Mucosa of rectum (tissue), 2 donors: ENCODE measurements at regions not wholly inside any gene's neighbourhood (a gene's known extent, or its start where the extent isn't known, plus 50 kb on each side); places are given as distances from the start of the nearest gene placed in this dataset.
A peak's percentile ranks its signal among the peaks of the same experiment; 100 is the strongest.

Source experiments
- H3K27ac ChIP-seq, 2 donors: one replicate each; pipeline ENCODE4 v1.7.0; 2013; ENCODE audit warnings: inconsistent platforms in 2 of 2, low read depth in 2 of 2, low read length in 2 of 2
- H3K27me3 ChIP-seq, 2 donors: one replicate each; pipeline ENCODE4 v1.7.0; 2013; ENCODE audit warnings: low read length in 2 of 2; ENCODE audit not compliant: control insufficient read depth in 2 of 2, insufficient read depth in 2 of 2
- H3K36me3 ChIP-seq, 2 donors: one replicate each; pipeline ENCODE4 v1.7.0; 2013; ENCODE audit warnings: low read length in 2 of 2; ENCODE audit not compliant: control insufficient read depth in 2 of 2, insufficient read depth in 2 of 2
- H3K4me1 ChIP-seq, 2 donors: one replicate each; pipeline ENCODE4 v1.7.0; 2013; ENCODE audit warnings: low read length in 2 of 2, mild to moderate bottlenecking in 1 of 2; ENCODE audit not compliant: control insufficient read depth in 2 of 2, insufficient read depth in 2 of 2
- H3K4me3 ChIP-seq, 2 donors: one replicate each; pipeline ENCODE4 v1.7.0; 2013; ENCODE audit warnings: low read length in 2 of 2
- H3K9ac ChIP-seq, 2 donors: one replicate each; pipeline ENCODE4 v1.7.0; 2013; ENCODE audit warnings: low read length in 2 of 2, low read depth in 1 of 2, mild to moderate bottlenecking in 1 of 2
- H3K9me3 ChIP-seq, 2 donors: one replicate each; pipeline ENCODE4 v1.7.0; 2013; ENCODE audit warnings: low read length in 2 of 2; ENCODE audit not compliant: control insufficient read depth in 2 of 2
- donor health status: healthy.
- donor health status: Normal muscosa, but diverticular disease.

DNA sequence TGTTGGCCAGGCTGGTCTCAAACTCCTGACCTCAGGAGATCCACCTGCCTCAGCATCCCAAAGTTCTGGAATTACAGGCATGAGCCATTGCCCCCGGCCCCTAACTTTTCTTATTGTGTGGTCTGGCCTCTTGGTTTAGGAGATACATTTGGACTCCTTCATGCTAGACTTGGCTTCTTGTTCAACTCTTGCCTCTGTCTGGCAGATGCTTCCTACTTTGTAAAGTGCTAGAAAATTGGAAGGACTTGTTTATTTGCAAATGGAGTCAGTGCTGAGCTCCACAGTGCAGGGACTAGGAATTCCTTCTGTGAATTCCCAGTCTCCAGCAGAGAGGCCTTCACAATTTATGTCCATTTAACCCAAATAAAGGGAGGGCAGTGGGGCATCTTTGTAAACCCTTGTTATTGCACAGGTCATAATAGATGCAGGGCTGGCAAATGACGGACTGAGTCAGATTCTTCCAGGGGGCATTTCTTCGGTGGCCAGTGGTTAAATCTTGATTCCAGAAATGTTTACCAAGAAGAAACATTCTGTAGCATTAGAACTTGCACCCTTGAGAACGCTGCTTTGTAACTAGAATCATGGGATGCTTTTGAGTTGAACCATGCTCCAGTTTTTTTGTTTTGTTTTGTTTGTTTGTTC is 73.8 kb upstream of the TBX3 start:
- H3K36me3 ChIP-seq: no peaks in the 10 kb centered on the region
- H3K4me3 ChIP-seq: no peak overlapping the region
- no peak overlapping the region for H3K9ac ChIP-seq
- no peak overlapping the region for H3K27ac ChIP-seq
- no peaks in the 10 kb centered on the region for H3K27me3 ChIP-seq
- H3K4me1 ChIP-seq: no peaks in the 10 kb centered on the region
- no peaks in the 10 kb centered on the region for H3K9me3 ChIP-seq

DNA sequence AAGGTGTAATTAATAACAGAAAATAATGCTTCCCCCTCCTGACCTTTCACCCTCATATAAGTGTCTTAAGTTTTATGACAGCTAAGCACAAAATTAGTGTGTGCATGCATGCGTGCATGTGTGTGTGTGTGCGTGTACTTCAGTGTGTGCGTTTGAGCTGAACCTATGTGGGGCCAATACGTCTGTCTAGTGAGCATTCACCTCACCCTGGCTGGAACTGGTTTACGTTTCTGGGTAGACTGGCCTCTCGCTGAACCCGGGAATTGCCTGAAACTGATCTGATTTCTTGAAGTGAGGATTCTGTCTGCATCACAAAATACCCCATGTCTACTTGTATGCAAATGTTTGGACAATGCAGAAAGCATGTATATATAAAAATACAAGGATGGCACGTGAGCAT is 68.2 kb upstream of the TBX3 start:
- Histone ChIP-seq H3K4me3 (no peak overlapping the region), H3K27me3 (no peaks in the 10 kb centered on the region), H3K4me1 (no peaks in the 10 kb centered on the region), H3K9me3 (no peaks in the 10 kb centered on the region), H3K9ac (no peak overlapping the region), H3K27ac (no peak overlapping the region), H3K36me3 (no peaks in the 10 kb centered on the region)

DNA sequence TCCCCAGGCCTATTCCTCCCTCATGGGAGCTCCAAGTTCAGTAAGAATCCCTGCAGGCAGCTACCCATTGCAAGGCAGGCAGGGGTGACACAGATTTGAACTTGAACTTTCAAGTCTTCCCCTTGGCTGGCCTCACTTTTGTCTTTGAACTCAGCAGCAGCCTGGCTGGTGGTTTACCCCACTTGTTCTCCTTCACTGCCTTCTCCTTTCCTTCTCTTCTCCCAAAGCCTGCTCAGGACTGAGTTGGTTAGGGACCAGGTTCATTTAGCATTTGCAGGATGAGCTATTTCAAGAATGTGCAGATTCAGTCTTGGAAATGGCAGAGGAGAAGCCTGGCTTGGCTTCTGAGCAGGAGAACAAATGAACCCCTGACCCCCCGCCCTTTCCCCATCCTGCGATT is 67.7 kb upstream of the TBX3 start:
- Histone ChIP-seq H3K27ac (no peak overlapping the region), H3K4me3 (no peak overlapping the region), H3K4me1 (no peaks in the 10 kb centered on the region), H3K9ac (no peak overlapping the region), H3K9me3 (no peaks in the 10 kb centered on the region), H3K36me3 (no peaks in the 10 kb centered on the region), H3K27me3 (no peaks in the 10 kb centered on the region)

DNA sequence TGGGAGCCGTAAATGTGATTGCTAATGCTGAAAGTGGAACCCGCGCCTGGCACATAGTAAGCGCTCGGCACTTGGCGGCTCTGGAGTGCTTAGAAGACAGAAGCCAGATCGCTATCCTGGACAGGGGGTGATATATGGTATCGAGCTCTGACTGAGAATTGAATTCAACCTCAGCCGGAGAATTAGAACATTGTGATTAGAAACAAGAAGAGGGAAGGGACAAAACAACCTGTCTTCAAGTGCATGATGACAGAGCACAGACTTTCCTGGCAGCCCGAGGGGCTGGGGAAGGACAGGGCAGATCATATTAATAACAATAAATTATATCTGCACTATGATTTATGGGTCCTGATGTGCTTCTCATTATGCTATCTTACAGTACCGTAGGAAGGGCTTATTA is 66.9 kb upstream of the TBX3 start:
- H3K27ac ChIP-seq: no peak overlapping the region
- H3K36me3 ChIP-seq: no peaks in the 10 kb centered on the region
- no peak overlapping the region for H3K9ac ChIP-seq
- no peaks in the 10 kb centered on the region for H3K4me1 ChIP-seq
- H3K9me3 ChIP-seq: no peaks in the 10 kb centered on the region
- H3K27me3 ChIP-seq: no peaks in the 10 kb centered on the region
- H3K4me3 ChIP-seq: no peak overlapping the region

DNA sequence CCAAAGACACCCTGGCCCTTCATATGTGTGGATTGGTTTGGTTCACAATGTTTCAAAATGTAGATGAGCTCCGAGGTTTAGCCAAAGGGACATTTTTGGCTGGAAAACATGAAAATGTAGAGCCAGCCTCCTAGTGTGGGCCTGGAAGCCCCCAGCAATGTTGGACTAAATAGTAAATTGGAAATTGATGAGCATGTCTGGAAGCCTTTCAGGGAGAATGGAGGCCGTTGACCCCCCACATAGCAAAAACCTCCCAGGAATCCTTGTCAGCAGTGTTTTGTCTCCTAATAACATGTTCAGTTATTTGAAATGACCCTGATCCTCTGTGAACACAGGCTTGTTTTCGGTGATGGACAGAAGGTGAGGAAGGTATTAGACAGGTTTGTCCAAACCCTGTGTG is 65.1 kb upstream of the TBX3 start:
- Histone ChIP-seq H3K4me1 (no peaks in the 10 kb centered on the region), H3K9me3 (no peaks in the 10 kb centered on the region), H3K9ac (no peak overlapping the region)

DNA sequence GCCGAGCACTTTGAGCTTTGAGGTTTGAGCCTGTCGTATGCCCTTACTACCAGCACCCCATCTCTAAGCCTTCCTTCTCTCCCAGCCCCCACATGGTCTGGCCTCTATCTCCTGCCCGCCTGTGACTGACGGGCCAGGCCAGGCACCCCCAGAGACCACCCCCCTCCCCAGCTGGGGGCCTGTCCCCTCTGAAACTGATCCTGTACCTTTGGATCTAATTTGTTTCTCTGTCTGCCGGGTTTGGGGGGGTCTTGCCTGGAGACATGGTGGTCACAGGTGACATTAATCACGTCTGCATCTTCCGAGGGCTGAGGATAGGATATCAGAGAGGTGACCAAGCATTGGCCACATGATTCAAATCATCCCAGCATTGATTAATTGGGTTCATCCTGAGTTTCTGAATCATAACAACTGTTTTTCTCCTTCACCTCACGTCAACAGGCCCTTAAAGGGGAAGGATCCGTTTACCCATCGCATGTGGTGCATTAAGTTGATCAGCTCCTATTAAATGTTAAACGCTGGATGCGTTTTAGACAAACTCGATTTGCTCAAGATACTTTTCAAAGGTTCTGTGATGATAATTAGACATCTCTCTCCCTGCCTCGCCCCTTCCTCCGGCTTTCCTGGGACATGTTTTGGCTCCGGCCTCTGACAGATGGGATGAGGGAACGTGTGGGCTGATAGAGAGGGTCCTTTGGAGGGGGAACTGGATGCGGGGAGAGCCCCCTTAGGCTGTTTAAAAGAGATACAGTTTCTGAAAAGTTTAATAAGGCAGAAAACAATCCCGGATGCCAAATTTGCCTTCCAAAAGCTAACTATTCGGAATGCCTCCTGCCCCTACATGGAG is 63.3 kb upstream of the TBX3 start:
- Histone ChIP-seq H3K9ac (no peak overlapping the region), H3K4me3 (no peak overlapping the region), H3K36me3 (no peaks in the 10 kb centered on the region), H3K4me1 (no peaks in the 10 kb centered on the region), H3K27me3 (no peaks in the 10 kb centered on the region), H3K9me3 (no peaks in the 10 kb centered on the region), H3K27ac (peak overlapping the region in 1 of 2 donors; percentile 32)

More for the DNA sequence above, 65.1 kb upstream of the TBX3 start:
- Histone ChIP-seq H3K27ac (no peak overlapping the region), H3K27me3 (no peaks in the 10 kb centered on the region), H3K36me3 (no peaks in the 10 kb centered on the region), H3K4me3 (no peak overlapping the region)

DNA sequence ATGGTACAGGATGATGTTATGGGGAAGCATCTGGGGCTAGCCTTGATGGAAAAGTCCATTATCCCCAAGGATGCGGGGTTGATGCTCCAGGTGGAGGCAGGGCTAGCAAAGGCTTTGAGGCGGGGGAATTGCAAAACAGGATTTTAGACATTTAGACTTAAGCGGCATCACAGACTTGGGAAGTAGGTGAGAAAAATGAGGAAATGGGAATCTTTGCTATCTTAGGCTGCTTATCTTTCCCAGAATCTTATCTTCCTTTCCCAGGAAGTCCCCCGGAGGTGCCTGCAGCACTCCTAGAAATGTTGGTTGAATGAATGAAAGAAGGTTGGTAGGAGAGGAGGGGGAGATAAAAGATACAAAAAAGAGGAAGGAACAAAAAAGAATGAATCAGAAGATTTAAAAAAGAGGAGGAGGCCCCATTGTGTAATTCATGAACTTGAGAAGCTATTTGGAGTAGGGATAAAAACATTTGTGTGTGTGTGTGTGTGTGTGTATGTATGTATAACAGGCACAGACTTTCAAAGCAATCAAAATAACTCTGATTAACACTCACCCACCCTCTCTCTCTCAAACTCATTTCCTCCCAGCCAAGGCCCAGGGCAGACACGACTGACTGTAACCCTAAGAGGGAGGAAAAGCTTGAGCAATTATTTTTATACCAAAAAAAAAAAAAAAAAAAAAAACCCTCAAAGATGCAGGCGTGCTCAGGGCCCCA is 62.5 kb upstream of the TBX3 start:
- Histone ChIP-seq H3K27me3 (no peaks in the 10 kb centered on the region), H3K4me1 (no peaks in the 10 kb centered on the region), H3K4me3 (no peak overlapping the region), H3K36me3 (no peaks in the 10 kb centered on the region), H3K9ac (no peak overlapping the region), H3K27ac (no peak overlapping the region), H3K9me3 (no peaks in the 10 kb centered on the region)

DNA sequence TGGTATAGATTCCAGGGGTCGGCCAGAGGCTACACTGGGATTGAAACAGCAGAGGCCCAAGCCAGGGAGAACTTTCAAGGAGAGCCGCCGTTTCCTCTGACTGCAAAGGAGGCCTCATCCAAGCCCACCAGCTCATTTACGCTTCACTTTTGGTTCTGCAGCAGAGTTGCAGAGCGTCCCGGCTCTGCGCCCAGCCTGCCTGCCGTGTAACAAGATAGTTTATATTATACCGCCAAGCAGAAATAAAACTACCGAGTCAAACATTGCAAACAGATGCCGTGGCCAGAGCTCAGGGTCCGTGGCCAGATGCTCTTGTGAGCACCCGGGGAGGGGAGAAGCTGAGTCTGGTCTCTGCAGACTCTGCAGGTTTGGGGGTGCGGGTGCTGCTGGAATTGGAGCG is 60.7 kb upstream of the TBX3 start:
- H3K27ac ChIP-seq: peak overlapping the region in 1 of 2 donors; percentile 23
- H3K4me1 ChIP-seq: no peaks in the 10 kb centered on the region
- no peaks in the 10 kb centered on the region for H3K9me3 ChIP-seq
- no peak overlapping the region for H3K4me3 ChIP-seq
- H3K27me3 ChIP-seq: no peaks in the 10 kb centered on the region
- H3K36me3 ChIP-seq: no peaks in the 10 kb centered on the region
- no peak overlapping the region for H3K9ac ChIP-seq

DNA sequence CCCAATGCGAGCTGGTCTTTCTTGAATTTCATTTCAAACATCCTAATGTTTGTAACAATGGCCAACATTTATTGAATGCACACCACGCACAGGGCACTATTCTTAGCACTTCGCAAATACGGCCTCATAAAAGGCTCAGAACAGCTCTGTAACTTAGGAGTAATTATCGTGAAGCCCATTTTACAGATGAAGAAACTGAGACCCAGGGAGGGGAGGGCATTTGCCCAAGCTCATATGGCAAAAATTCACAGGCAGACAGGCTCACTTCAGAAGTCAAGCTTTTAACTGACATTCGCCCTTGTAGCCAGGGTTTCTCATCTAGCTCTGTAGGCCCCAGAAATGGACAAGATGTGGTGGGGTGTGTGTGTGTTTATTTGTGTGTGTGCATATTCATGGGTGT is 60.3 kb upstream of the TBX3 start:
- H3K4me3 ChIP-seq: no peak overlapping the region
- H3K9me3 ChIP-seq: no peaks in the 10 kb centered on the region
- H3K27ac ChIP-seq: peak overlapping the region in 1 of 2 donors; percentile 23
- no peak overlapping the region for H3K9ac ChIP-seq
- H3K4me1 ChIP-seq: no peaks in the 10 kb centered on the region
- H3K27me3 ChIP-seq: no peaks in the 10 kb centered on the region
- no peaks in the 10 kb centered on the region for H3K36me3 ChIP-seq

DNA sequence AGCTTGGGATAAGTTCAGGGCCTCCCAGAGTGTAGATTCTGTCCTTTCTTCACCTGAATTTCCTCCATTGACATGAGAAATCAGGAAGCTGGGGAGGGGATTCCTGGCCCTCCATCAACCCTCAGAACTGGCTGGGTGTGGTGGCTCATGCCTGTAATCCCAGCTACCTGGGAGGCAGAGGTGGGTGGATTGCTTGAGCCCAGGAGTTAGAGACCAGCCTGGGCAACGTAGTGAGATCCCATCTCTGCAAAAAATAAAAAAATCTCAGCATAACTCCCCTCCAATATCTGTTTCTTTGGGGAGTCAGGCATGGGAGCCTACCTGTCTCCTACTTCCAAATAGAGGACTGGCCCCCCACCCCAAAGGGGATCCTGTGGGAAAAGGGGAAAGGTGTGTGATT is 59.8 kb upstream of the TBX3 start:
- H3K4me3 ChIP-seq: no peak overlapping the region
- no peaks in the 10 kb centered on the region for H3K36me3 ChIP-seq
- no peak overlapping the region for H3K27ac ChIP-seq
- no peak overlapping the region for H3K9ac ChIP-seq
- H3K27me3 ChIP-seq: no peaks in the 10 kb centered on the region
- no peaks in the 10 kb centered on the region for H3K4me1 ChIP-seq
- H3K9me3 ChIP-seq: no peaks in the 10 kb centered on the region
